ENCODE measurements at regions not wholly inside any gene's neighbourhood (a gene's known extent, or its start where the extent isn't known, plus 50 kb on each side); places are given as distances from the start of the nearest gene placed in this dataset.
"Not testable (repeated sequence)": the region's sequence is repeated elsewhere in the genome, so short reads cannot be mapped to it uniquely, and the experiment has no call there.

DNA sequence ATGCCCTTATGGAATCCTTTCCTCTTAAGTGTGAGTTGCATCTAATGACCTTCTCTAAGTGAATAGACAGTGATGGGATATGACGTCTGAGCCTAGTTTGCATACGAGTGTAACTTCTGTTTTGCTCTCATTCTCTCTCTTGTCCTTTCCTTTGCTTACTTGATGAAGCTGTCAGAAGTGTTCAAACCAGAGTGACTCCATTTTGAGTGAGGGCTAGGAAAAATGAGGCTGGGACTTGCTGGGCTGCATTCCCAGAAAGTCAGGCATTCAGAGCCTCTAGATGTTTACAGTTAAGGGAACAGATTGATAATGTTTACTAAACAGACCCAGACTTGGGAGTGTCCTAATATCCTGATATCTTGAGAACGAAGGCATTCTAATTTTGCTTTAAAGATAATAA is 311.2 kb upstream of the SOX4 start:
- not testable (repeated sequence) for DNase-seq (ENCODE audit: insufficient read length, low spot score); FAIRE-seq

DNA sequence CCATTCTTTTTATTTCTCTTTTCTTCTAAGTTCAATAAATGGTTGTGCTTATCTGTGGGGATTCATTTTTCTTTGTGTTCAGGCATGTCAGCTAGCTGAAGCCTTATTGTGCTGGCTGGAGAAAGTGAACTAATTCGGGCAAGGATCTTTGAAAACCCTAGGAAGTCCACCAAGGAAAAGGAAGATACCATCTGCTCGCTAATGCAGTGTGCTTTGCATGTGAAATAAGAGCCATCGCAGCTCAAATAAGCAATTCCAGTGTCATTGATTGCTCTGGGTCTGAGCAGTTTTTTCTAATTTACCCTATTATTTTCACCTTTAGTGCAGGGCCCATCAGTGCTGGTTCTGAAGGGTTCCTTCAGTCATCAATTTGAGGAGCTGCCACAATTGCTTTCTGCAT is 309.4 kb upstream of the SOX4 start:
- FAIRE-seq = no peak
- DNase-seq (ENCODE audit: insufficient read length, low spot score) = no peak
- no peak for TF ChIP-seq POLR2A (IDR thresholded peaks at IDR 0.05; ENCODE audit: low read depth, low read length)

DNA sequence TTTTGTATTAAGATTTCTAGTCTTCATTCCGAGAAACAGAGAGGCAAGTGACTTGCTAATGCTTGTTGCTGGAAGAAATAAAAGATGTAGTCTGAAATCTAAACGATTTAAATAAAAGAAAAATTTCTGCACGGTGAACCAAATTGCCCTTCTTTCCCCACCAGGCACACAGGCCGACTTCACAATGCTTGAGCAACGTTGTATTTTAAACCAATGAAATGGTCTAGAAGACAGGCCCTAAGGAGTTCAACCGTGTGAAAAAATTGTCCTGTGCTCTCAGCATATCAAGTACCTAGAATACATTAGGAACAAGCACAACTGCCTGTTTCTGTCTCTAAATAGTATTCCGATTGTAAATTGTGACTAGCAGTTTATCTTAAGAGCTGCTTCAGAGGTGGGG is 308.8 kb upstream of the SOX4 start:
- FAIRE-seq (no peak), DNase-seq (ENCODE audit: insufficient read length, low spot score) (no peak)
- TF ChIP-seq POLR2A (IDR thresholded peaks at IDR 0.05; ENCODE audit: low read depth, low read length) = no peak

DNA sequence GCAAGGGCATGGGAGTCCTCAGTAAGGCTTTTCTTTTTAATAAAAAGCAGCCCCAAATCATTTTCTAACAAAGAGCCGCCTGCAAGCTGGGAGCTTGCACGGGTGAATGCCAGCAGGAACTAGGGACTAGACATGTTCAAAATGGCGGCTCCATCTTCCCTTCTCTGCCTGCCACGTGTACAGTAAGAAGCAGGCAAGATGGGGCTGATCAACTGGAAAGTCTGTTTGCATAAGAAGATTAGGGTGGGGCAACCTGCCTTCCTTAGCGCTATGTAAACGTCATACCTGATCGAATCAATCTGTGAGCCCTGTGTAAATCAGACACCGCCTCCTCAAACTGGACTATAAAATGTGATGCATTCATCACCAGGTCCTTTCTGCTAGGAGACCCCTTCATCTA is 299.4 kb upstream of the SOX4 start:
- no peak for FAIRE-seq
- TF ChIP-seq POLR2A (IDR thresholded peaks at IDR 0.05; ENCODE audit: low read depth, low read length) = no peak

DNA sequence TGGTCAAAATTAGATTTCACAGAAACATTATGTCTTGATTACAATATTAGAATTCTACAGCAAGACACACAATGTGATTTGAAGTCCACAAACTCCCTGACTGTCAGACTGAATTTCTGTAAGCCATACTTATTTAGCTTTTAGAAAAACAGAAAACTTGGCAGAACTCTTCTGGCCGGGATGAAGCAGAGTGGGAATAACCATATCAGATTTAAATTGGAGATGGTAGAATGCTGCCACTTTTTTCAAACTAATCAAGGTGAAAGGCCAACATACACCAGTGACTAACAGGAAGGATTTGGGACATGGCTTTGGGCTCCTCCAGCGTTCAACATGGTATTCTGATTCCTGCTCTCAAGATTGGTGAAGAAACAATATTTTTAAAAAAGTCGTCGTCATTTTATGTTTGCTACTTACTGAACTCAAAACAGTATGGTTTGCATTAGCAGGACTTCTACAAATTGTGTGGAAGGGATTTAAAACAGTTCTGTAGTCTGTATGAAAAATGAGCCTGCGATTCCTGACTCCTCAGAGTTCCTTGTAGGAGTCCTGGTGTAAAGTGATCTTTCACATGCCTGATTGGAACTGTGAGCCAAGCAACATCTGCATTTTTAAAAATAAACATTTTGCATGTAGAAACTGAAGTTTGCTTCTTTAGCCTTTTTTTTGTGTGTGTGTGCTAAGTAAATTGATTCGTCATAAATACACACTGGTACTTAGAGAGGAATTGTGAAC is 297.9 kb upstream of the SOX4 start:
- no peak for TF ChIP-seq POLR2A (IDR thresholded peaks at IDR 0.05; ENCODE audit: low read depth, low read length)
- DNase-seq (ENCODE audit: insufficient read length, low spot score) = no peak
- FAIRE-seq = no peak

More for the DNA sequence above, 299.4 kb upstream of the SOX4 start:
- DNase-seq (ENCODE audit: insufficient read length, low spot score) = no peak

DNA sequence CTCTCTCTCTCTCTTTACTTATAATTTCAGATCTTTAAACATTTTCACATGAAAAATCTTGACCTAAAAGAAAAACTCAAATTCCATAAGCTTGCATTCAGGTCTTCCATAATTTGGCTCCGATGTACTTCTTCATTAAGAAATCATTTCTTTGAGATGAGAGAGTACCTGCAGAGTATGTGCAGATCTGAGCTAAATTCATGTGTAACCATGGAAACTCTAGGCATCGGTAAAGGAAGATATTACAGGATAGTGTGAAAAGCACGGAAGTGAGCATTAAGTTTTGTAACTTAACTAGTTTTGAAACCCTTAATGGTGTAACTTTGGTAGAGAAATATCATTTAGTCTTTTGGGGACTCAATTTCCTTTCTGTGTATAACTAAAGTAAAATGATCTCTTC is 295.9 kb upstream of the SOX4 start:
- TF ChIP-seq POLR2A (IDR thresholded peaks at IDR 0.05; ENCODE audit: low read depth, low read length) = no peak
- DNase-seq (ENCODE audit: insufficient read length, low spot score) (no peak), FAIRE-seq (no peak)

DNA sequence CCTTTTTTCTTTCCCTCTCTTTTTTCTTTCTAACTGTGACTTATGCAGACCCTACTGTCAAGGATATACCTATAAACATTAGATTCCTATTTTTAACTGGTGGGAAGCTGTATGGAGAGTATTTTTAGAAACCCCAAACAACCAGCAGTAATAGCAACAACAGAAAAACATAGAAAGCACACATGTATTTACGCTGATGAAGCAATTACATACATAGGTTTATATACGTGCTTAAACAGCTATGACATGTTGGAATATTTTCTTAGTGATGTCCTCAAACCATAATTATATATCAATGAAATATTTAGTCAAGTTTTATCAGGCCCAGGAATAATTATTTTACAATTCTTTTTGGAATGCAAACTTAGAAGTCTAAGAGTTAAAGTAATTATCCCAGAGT is 294.3 kb upstream of the SOX4 start:
- no peak for TF ChIP-seq POLR2A (IDR thresholded peaks at IDR 0.05; ENCODE audit: low read depth, low read length)
- no peak for DNase-seq (ENCODE audit: insufficient read length, low spot score)
- no peak for FAIRE-seq

DNA sequence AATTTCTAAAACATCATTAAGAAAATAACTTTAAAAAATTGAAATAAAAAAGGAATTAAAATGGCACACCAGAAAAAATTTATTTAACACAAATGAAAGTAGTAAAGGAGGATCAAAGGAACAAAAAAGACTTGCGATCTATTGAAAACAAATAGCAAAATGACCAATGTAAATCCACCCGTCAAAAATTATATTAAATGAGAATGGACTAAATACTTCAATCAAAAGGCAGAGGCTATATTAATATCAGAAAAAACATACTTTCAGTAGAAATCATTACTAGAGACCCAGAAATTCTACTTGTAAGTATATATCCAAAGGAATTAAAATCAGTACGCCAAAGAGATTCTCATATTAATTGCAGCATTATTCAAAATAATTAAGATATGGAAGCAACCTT is 293.1 kb upstream of the SOX4 start:
- no peak for FAIRE-seq
- no peak for DNase-seq (ENCODE audit: insufficient read length, low spot score)
- no peak for TF ChIP-seq POLR2A (IDR thresholded peaks at IDR 0.05; ENCODE audit: low read depth, low read length)

DNA sequence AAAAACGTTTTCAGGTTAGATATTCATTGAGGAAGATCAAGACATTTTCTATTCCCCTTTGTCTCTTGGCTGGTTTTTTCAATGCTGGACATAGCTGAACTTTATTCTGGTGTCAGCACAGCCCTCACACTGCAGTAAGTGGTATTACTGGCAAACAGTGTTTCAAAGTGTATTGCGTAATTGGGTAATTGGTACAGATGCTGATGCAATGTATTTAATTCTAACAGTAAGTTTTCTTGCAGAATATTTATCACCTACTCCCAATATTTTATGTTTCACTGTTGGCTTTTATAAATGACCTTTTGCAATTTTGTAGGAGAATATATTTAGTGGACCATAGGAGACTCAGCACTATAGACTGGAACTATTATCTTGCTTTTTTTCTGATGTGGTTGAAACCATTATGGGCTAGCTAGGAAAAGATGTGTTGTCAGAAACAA is 287.6 kb upstream of the SOX4 start:
- FAIRE-seq (no peak), DNase-seq (ENCODE audit: insufficient read length, low spot score) (no peak)
- no peak for TF ChIP-seq POLR2A (IDR thresholded peaks at IDR 0.05; ENCODE audit: low read depth, low read length)

DNA sequence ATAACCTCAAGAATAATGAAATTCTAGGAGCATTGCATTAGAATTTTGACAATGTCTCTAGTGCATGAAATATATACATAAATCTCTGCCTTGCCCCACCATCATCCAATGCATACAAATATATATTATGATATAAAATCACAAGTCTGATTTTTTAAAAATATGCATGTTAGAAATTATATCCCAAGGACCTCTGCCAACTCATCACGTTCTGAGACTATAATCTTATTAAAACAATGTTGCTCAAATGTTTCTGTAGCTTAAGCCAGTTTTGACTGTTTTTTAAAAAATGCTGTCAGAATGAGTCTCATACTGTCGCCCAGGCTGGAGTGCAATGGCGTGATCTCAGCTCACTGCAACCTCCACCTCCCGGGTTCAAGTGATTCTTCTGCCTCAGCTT is 287.0 kb upstream of the SOX4 start:
- FAIRE-seq = no peak
- no peak for DNase-seq (ENCODE audit: insufficient read length, low spot score)
- TF ChIP-seq POLR2A (IDR thresholded peaks at IDR 0.05; ENCODE audit: low read depth, low read length) = no peak

DNA sequence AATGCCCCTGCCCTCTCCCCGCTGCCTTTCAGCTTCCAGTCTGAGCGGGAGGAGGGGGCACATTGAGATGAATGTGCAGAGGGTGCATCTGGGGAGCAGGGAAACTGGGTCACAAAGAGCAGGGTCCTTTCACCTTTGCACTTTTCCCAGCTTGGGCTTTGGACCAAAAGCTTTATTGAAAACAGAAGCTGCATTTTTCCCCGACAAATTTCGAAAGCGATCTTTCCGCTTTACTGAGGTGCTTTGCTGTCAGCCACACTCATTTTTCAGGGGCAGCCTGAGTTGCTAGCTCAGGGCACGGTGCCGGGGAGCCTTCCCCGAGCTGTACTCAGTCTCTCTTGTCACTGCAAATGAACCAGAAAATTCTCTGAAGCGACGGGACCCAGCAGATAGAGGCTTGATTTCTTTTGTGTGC is 283.7 kb upstream of the SOX4 start:
- FAIRE-seq (no peak), DNase-seq (ENCODE audit: insufficient read length, low spot score) (no peak)
- TF ChIP-seq POLR2A (IDR thresholded peaks at IDR 0.05; ENCODE audit: low read depth, low read length) = no peak

DNA sequence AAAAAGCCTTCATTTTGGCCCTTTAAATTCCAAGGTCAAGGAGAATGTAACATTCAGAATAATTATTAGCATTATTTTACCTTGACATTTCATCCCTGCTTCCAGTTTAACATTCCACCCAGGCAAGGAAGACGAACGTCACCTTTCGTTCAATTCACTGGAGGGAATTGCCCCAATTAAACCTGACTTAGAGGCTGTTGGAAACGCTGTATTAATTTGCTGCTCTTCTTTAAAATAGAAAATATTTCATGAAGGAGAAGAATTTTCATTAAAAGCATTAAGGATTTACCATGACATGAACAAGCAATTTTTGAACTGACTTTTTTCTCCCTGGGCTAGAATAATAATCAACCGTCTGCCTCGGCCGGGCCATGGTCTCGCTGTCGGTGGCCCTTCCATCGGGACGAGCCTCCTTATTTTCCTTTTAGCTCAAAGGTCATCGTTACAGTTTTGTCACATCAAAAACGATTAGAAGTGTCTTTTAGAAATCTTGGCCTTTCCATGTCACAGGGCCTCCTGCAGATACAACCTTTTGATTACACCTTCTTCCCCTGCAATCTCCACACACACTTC is 282.9 kb upstream of the SOX4 start:
- DNase-seq (ENCODE audit: insufficient read length, low spot score) (no peak), FAIRE-seq (no peak)
- no peak for TF ChIP-seq POLR2A (IDR thresholded peaks at IDR 0.05; ENCODE audit: low read depth, low read length)

DNA sequence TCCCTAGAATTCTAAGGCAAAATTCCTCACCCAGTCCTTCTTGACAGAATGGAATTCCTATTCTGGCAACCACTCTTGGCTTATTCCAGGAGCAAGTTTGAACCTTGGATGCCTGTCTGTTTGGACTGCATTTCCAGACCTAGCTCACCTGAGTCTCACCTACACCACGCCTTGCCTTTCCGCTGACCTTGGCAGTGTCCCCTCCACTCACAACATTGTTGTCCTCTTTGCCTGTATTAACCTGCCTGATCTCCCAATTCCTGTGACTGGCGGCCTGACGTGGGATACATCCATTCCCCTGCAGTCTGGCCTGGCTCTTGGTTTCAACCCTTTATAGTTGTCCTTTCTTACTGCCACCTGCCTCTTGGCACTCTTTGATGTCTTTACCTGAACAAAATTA is 281.4 kb upstream of the SOX4 start:
- TF ChIP-seq POLR2A (IDR thresholded peaks at IDR 0.05; ENCODE audit: low read depth, low read length) = no peak
- no peak for FAIRE-seq
- DNase-seq (ENCODE audit: insufficient read length, low spot score) = no peak

DNA sequence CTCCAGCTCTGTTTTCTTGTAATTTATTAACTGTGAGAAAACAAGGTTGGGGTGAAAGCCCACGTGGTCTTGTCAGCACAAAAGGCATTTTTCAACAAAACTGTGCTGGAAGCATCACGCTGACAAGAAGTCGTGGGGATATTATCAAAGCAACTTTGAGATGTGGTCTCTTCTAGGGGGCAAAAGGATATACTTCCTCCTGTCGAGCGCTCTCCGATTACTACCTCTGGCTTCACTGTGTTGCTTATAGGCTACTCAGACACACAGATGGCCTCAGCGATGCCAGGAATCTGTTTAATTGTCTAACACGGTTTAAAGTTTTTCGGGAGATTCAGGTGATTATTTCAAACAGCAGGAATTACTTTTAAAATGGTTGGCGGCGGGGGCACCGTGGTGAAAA is 275.9 kb upstream of the SOX4 start:
- no peak for FAIRE-seq
- DNase-seq (ENCODE audit: insufficient read length, low spot score) = no peak
- no peak for TF ChIP-seq POLR2A (IDR thresholded peaks at IDR 0.05; ENCODE audit: low read depth, low read length)

DNA sequence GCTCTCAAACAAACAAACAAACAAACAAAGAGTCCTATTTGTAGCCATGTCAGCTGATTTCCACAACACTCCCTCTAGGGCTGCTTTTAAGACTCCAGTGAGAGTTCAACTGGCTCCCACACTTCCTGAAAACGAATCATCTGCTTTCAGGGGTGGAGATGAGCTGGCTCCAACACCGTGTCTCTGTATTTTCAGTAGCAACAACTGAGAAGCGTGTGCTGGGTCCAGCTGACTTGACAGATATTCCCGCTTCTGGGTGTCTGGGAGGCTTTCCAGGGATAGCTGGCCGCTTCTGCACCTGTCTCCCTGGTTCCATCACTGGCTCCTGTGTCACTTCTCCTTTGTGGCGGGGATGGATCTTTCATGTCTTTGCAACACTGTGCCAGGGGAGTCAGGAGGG is 272.5 kb upstream of the SOX4 start:
- DNase-seq (ENCODE audit: insufficient read length, low spot score) = no peak
- no peak for TF ChIP-seq POLR2A (IDR thresholded peaks at IDR 0.05; ENCODE audit: low read depth, low read length)
- FAIRE-seq = no peak

Data from H54 (cell line).